ENCODE measurements at regions not wholly inside any gene's neighbourhood (a gene's known extent, or its start where the extent isn't known, plus 50 kb on each side); places are given as distances from the start of the nearest gene placed in this dataset.

GRCh38 chr4:137283737-137284136 lies 248.6 kb downstream of the PCDH18 start:
- DNase-seq (ENCODE audit: low read depth, low spot score) = no peak
- Histone ChIP-seq H3K27ac (ENCODE audit: low read depth, low read length) (no peak overlapping the region), H3K9me3 (ENCODE audit: control insufficient read depth, insufficient read depth, low read length) (no peaks in the 10 kb centered on the region), H3K27me3 (ENCODE audit: control insufficient read depth, insufficient read depth, low read length) (no peaks in the 10 kb centered on the region), H3K4me3 (ENCODE audit: low read depth, low read length) (no peak overlapping the region)
- TF ChIP-seq CTCF (IDR thresholded peaks at IDR 0.05; ENCODE audit: low read depth, low read length) = peak; percentile 42
- CTCF ChIA-PET = interaction anchor here (1.5 kb wide), 1 partner anchor 23 kb away, joined by 3 read pairs; no protein-coding TSS in a partner anchor
- POLR2A ChIA-PET = no interaction called here

GRCh38 chr4:137278431-137278830 lies 253.9 kb downstream of the PCDH18 start:
- no peak for DNase-seq (ENCODE audit: low read depth, low spot score)
- no peaks in the 10 kb centered on the region for H3K27me3 ChIP-seq (ENCODE audit: control insufficient read depth, insufficient read depth, low read length)
- POLR2A ChIA-PET = no interaction called here
- H3K27ac ChIP-seq (ENCODE audit: low read depth, low read length) = no peak overlapping the region
- TF ChIP-seq CTCF (IDR thresholded peaks at IDR 0.05; ENCODE audit: low read depth, low read length) = no peak
- CTCF ChIA-PET = no interaction called here
- H3K4me3 ChIP-seq (ENCODE audit: low read depth, low read length) = no peak overlapping the region
- H3K9me3 ChIP-seq (ENCODE audit: control insufficient read depth, insufficient read depth, low read length) = no peaks in the 10 kb centered on the region

GRCh38 chr4:137274404-137274803 lies 257.9 kb downstream of the PCDH18 start:
- TF ChIP-seq CTCF (IDR thresholded peaks at IDR 0.05; ENCODE audit: low read depth, low read length) = no peak
- ChIA-PET CTCF (interaction anchor here (0.6 kb wide), 1 partner anchor 22 kb away, joined by 4 read pairs; no protein-coding TSS in a partner anchor), POLR2A (no interaction called here)
- DNase-seq (ENCODE audit: low read depth, low spot score) = no peak
- no peaks in the 10 kb centered on the region for H3K27me3 ChIP-seq (ENCODE audit: control insufficient read depth, insufficient read depth, low read length)
- H3K27ac ChIP-seq (ENCODE audit: low read depth, low read length) = no peak overlapping the region
- no peak overlapping the region for H3K4me3 ChIP-seq (ENCODE audit: low read depth, low read length)
- H3K9me3 ChIP-seq (ENCODE audit: control insufficient read depth, insufficient read depth, low read length) = no peaks in the 10 kb centered on the region; the same call in 1 of the 2 replicates

- ChIA-PET POLR2A (no interaction called here), CTCF (interaction anchor here (0.6 kb wide), 1 partner anchor 90 kb away, joined by 6 read pairs; no protein-coding TSS in a partner anchor)
- no peaks in the 10 kb centered on the region; the same call in 1 of the 2 replicates for H3K9me3 ChIP-seq (ENCODE audit: control insufficient read depth, insufficient read depth, low read length)
- no peak overlapping the region for H3K4me3 ChIP-seq (ENCODE audit: low read depth, low read length)
- no peak for DNase-seq (ENCODE audit: low read depth, low spot score)
- TF ChIP-seq CTCF (IDR thresholded peaks at IDR 0.05; ENCODE audit: low read depth, low read length) = no peak
- H3K27ac ChIP-seq (ENCODE audit: low read depth, low read length) = no peak overlapping the region
- H3K27me3 ChIP-seq (ENCODE audit: control insufficient read depth, insufficient read depth, low read length) = no peaks in the 10 kb centered on the region
These were observed 265.3 kb downstream of the PCDH18 start for GRCh38 chr4:137267024-137267423.

DNA sequence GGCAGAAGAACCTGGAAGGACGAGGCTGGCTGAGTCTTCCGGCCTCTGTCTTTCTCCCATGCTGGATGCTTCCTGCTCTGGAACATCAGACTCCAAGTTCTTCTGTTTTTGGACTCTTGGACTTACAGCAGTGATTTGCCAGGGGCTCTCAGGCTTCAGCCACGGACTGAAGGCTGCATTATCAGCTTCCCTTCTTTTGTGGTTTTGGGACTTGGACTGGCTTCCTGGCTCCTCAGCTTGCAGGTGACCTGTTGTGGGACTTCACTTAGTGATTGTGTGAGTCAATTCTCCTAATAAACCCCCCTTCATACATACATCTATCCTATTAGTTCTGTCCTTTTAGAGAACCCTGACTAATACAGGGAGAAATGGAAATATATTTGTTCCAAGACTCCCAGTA lies 265.8 kb downstream of the PCDH18 start:
- Histone ChIP-seq H3K27me3 (ENCODE audit: control insufficient read depth, insufficient read depth, low read length) (no peaks in the 10 kb centered on the region), H3K9me3 (ENCODE audit: control insufficient read depth, insufficient read depth, low read length) (no peaks in the 10 kb centered on the region; the same call in 1 of the 2 replicates), H3K4me3 (ENCODE audit: low read depth, low read length) (no peak overlapping the region), H3K27ac (ENCODE audit: low read depth, low read length) (no peak overlapping the region)
- TF ChIP-seq CTCF (IDR thresholded peaks at IDR 0.05; ENCODE audit: low read depth, low read length) = no peak
- ChIA-PET CTCF (no interaction called here), POLR2A (no interaction called here)
- DNase-seq (ENCODE audit: low read depth, low spot score) = no peak
